ENCODE measurements at regions not wholly inside any gene's neighbourhood (a gene's known extent, or its start where the extent isn't known, plus 50 kb on each side); places are given as distances from the start of the nearest gene placed in this dataset.

DNA sequence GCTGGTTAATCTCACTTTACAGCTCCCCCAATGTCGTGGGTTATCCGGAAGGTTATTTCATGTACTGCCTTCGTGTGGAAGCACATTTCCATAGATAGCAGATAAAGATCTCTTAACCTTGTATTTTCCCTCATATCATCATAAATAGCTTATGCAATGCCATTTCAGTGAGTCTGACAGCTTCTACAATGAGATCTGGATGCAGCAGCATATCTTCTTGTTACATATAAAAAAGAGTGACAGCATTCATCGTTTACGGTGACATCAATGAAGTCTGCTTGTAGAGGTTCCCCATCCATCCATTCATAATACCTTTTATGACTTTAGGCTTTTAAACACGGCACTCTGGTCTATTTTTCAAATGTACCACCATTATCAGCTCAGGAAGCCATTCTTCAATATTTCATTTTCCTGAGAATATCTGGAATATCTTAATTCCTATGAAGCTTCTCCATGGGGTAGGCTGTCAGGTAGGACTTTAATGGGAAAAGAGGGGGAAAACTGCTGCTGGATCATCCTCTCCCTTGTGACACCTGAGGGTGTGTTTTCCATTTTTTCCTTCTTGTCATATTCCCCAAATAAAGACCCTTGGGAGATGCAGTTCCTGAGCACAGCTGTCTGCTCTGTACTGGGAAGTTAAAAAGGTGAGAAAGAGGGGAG is 51.9 kb upstream of the CTBP2 start:
- no peaks in the 10 kb centered on the region for H3K36me3 ChIP-seq (ENCODE audit: control insufficient read depth, insufficient read depth, low read length)
- H3K9ac ChIP-seq (ENCODE audit: low read length): no peak overlapping the region
- H3K4me1 ChIP-seq (ENCODE audit: control insufficient read depth, insufficient read depth, low read length): no peaks in the 10 kb centered on the region
- no peaks in the 10 kb centered on the region for H3K9me3 ChIP-seq (ENCODE audit: control insufficient read depth, low read length)
- H3K4me3 ChIP-seq (ENCODE audit: low read length): no peak overlapping the region
- peaks cover 12% of the 10 kb centered on the region for H3K27me3 ChIP-seq (ENCODE audit: control insufficient read depth, insufficient read depth, low read length)

Data from mucosa of stomach (tissue), 1 donor.